Body of pancreas (tissue), 4 donors: ENCODE measurements at regions not wholly inside any gene's neighbourhood (a gene's known extent, or its start where the extent isn't known, plus 50 kb on each side); places are given as distances from the start of the nearest gene placed in this dataset.

Experiments
- ATAC-seq: fragments of 150-250 bp; one replicate; pipeline ENCODE4 v1.9.1; 2016
- DNase-seq, 4 donors: peaks; one replicate each; pipeline ENCODE4 v3.0.0-alpha.2; 2019
- H3K27ac ChIP-seq, 4 donors: fragments of 200-600 bp; sonication (generic); 1 replicate in 3 of 4; 2 replicates in 1 of 4; pipeline versions ENCODE4 v1.5.1 to v1.6.1; 2016 to 2019; ENCODE audit warnings: mild to moderate bottlenecking in 1 of 4, mixed read lengths in 1 of 4, moderate library complexity in 1 of 4
- H3K27me3 ChIP-seq, 2 donors: fragments of 200-600 bp; sonication (generic); one replicate each; pipeline ENCODE4 v1.6.0; 2016; ENCODE audit warnings: mild to moderate bottlenecking in 1 of 2
- H3K36me3 ChIP-seq, 2 donors: fragments of 200-600 bp; sonication (generic); replicated peaks in 1 of 2; 2 replicates each; pipeline ENCODE4 v1.5.1; 2016; ENCODE audit warnings: low read depth in 2 of 2; ENCODE audit not compliant: insufficient read depth in 1 of 2
- H3K4me1 ChIP-seq: fragments of 200-600 bp; sonication (generic); one replicate; pipeline ENCODE4 v1.6.0; 2016
- H3K4me3 ChIP-seq, 2 donors: fragments of 200-600 bp; sonication (generic); 1 replicate in 1 of 2; 2 replicates in 1 of 2; pipeline ENCODE4 v1.5.1; 2016 to 2019
- H3K9me3 ChIP-seq, 3 donors: fragments of 200-600 bp; sonication (generic); 1 replicate in 2 of 3; 2 replicates in 1 of 3; pipeline ENCODE4 v1.5.1; 2016
- CTCF ChIP-seq, 7 experiments: fragments of 450-650 bp in 4 of 7; fragments of 200-600 bp in 3 of 7; sonication (generic) in 3 of 7; IDR thresholded peaks; one replicate each; pipeline ENCODE4 v1.5.1; 2016 to 2019; ENCODE audit warnings: antibody characterized with exemption in 7 of 7
- POLR2A ChIP-seq, 3 donors: fragments of 450-650 bp; IDR thresholded peaks; one replicate each; pipeline ENCODE4 v1.6.1; 2016; ENCODE audit warnings: antibody characterized with exemption in 3 of 3, mild to moderate bottlenecking in 2 of 3
- WGBS, 2 donors: methylation state at CpG; one replicate each; pipeline ENCODE4 v1.1.5; 2017; 5-methylcytosine and 5-hydroxymethylcytosine counted together
- intact Hi-C: fragments of 100-400 bp; cut with DNase I; formaldehyde crosslinking; loops from one replicate; pipeline ENCODE4 v1.15.1; 2023

- H3K9me3 ChIP-seq = no peaks in the 10 kb centered on the region
- no peaks in the 10 kb centered on the region for H3K27me3 ChIP-seq
- H3K36me3 ChIP-seq = no peaks in the 10 kb centered on the region
- intact Hi-C loops = no loop called here
- WGBS, 2 donors = 77 to 98% methylated on average over 6 of the region's 6 CpGs
- TF ChIP-seq CTCF (IDR thresholded peaks at IDR 0.05) = no peak
- TF ChIP-seq POLR2A (IDR thresholded peaks at IDR 0.05) = no peak
- DNase-seq (no peak), ATAC-seq (no peak)
- no peak overlapping the region for H3K4me3 ChIP-seq
- no peaks in the 10 kb centered on the region for H3K4me1 ChIP-seq
- no peak overlapping the region for H3K27ac ChIP-seq
Measured at GRCh38 chr6:16921399-16922110, 160.3 kb upstream of the ATXN1 start.

- H3K4me3 ChIP-seq = no peak overlapping the region
- no peaks in the 10 kb centered on the region for H3K27me3 ChIP-seq
- ATAC-seq (no peak), DNase-seq (no peak)
- no peaks in the 10 kb centered on the region for H3K4me1 ChIP-seq
- H3K36me3 ChIP-seq = no peaks in the 10 kb centered on the region
- WGBS, 2 donors = 54 to 55% methylated on average over 10 of the region's 10 CpGs
- intact Hi-C loops = no loop called here
- H3K27ac ChIP-seq = no peak overlapping the region
- no peaks in the 10 kb centered on the region for H3K9me3 ChIP-seq
- TF ChIP-seq CTCF (IDR thresholded peaks at IDR 0.05) (no peak), POLR2A (IDR thresholded peaks at IDR 0.05) (no peak)
Measured at GRCh38 chr6:16918586-16918985, 157.3 kb upstream of the ATXN1 start.

GRCh38 chr6:16914184-16914583 lies 152.9 kb upstream of the ATXN1 start:
- Histone ChIP-seq H3K27ac (no peak overlapping the region), H3K27me3 (no peaks in the 10 kb centered on the region), H3K4me1 (peaks cover 6% of the 10 kb centered on the region), H3K9me3 (no peaks in the 10 kb centered on the region), H3K4me3 (no peak overlapping the region), H3K36me3 (no peaks in the 10 kb centered on the region)
- DNase-seq (no peak), ATAC-seq (no peak)
- 81 to 82% methylated on average over 3 of the region's 3 CpGs for WGBS, 2 donors
- TF ChIP-seq POLR2A (IDR thresholded peaks at IDR 0.05) (no peak), CTCF (IDR thresholded peaks at IDR 0.05) (no peak)
- intact Hi-C loops = no loop called here

- Histone ChIP-seq H3K27ac (no peak overlapping the region), H3K9me3 (no peaks in the 10 kb centered on the region), H3K4me1 (peaks cover 6% of the 10 kb centered on the region), H3K4me3 (no peak overlapping the region), H3K36me3 (no peaks in the 10 kb centered on the region), H3K27me3 (no peaks in the 10 kb centered on the region)
- ATAC-seq (no peak), DNase-seq (no peak)
- no peak for TF ChIP-seq CTCF (IDR thresholded peaks at IDR 0.05)
- no peak for TF ChIP-seq POLR2A (IDR thresholded peaks at IDR 0.05)
- intact Hi-C loops = no loop called here
Measured at GRCh38 chr6:16912756-16913155, 151.5 kb upstream of the ATXN1 start.

GRCh38 chr6:16911088-16911487 lies 149.8 kb upstream of the ATXN1 start:
- intact Hi-C loops = no loop called here
- WGBS, 2 donors = 67 to 71% methylated on average over 3 of the region's 3 CpGs
- Histone ChIP-seq H3K36me3 (no peaks in the 10 kb centered on the region), H3K9me3 (no peaks in the 10 kb centered on the region), H3K27me3 (no peaks in the 10 kb centered on the region), H3K4me1 (peaks cover 6% of the 10 kb centered on the region), H3K4me3 (no peak overlapping the region), H3K27ac (no peak overlapping the region)
- TF ChIP-seq CTCF (IDR thresholded peaks at IDR 0.05) = no peak
- TF ChIP-seq POLR2A (IDR thresholded peaks at IDR 0.05) = no peak
- no peak for ATAC-seq
- DNase-seq = no peak
